ENCODE measurements at regions not wholly inside any gene's neighbourhood (a gene's known extent, or its start where the extent isn't known, plus 50 kb on each side); places are given as distances from the start of the nearest gene placed in this dataset.

- no peak for DNase-seq (ENCODE audit: low read depth)
These were observed 92.1 kb upstream of the IER5L start for GRCh38 chr9:129270205-129270604.

GRCh38 chr9:129267141-129267540 is 89.1 kb upstream of the IER5L start:
- no peak for DNase-seq (ENCODE audit: low read depth)

- DNase-seq (ENCODE audit: low read depth) = no peak
These were observed 88.5 kb upstream of the IER5L start for GRCh38 chr9:129266536-129266935.

- no peak for DNase-seq (ENCODE audit: low read depth)
These were observed 86.3 kb upstream of the IER5L start for GRCh38 chr9:129264388-129264787.

GRCh38 chr9:129263836-129264235 is 85.8 kb upstream of the IER5L start:
- DNase-seq (ENCODE audit: low read depth) = no peak

- no peak for DNase-seq (ENCODE audit: low read depth)
These were observed 84.2 kb upstream of the IER5L start for GRCh38 chr9:129262261-129262660.

- DNase-seq (ENCODE audit: low read depth) = no peak
These were observed 81.3 kb upstream of the IER5L start for GRCh38 chr9:129259375-129259774.

DNA sequence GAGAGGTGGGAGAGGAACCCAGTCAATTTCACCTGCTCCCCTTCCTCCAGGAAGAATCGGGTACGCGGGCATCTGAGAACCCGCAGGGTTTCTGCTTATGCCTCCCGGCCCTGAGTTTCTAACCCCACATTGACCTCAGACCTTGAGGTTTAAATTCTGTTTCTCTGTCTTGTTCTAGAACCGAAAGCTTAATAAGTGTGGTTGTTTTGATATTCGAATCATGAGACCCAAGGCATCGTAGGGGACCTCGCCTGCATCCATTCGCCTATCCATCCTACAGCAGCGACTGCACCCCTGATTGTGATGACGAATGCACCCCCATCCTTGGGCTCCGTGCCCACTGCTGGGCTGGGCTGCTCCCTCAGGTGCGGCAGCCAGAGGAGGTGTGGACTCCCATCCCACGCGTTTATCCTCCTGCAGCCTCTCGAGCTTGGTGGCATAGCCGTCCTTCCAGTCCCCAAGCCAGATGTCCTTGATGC is 80.8 kb upstream of the IER5L start:
- DNase-seq (ENCODE audit: low read depth) = no peak

DNA sequence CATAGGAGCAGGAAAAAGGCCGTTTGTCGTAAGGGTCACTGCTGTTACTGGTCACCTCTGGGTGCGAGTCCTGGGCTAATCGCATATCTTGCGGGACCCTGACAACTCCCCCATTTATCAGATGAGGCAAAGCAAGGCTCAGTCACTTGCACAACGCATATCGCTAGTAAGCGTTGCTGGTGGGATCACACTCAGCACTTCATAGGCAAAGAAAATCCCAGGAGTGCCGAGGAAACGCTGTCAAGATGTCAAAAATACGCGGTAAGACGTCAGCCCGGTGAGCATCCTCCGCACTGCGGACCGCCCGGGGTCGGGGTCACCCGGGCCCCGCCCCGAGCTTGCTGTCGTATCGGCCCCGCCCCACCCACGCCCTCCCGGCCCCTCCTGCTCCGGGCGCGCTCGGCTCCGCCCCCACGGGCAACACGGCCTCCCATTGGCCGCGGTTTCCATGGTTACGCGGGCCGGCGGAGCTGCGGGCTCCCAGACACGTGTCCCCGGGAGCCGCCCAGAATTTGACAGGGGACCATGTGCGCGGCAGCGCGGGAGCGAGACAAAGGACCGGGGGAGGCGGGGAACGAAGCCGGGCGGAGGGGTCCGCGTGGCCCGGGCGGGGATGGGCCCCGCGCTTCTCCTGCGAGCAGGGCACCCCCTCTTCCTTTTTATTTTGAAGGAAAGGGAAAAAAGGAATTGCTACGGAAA is 80.2 kb upstream of the IER5L start:
- DNase-seq (ENCODE audit: low read depth) = peak; percentile 81

DNA sequence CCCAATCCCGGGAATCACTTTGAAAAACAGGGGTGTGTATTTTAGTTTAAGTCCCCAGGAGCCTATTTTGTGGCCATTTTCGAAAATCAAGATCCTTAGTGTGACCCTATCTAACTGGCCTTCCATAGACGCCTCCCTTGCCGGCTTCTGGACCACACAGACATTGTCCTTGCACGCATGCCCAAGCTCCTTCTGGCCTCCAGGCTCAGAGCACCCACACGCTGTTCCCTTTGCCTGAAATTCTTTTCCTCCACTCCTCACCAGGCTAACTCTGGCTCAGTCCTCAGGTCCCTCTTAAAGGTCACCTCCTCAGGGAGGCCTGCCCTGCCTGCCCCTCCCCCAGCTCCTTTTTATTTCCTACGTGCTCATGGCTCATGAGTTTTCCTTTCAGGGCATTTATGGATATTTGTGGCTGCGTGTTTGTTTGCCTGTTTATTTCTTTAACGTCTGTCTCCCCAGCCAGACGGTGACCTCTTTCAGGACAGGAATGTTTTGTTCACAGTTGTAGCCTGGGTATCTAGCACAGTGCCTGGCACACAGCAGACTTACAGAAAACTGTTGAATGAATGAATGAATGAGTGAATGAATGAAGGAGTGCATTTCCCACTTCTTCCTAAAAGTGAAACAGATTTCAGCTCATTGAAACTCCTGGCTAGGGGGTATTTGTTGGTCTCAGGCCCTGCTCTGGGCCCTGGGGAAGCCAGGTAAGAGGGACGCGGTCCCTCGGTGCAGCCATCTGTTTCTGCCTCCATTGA is 79.1 kb upstream of the IER5L start:
- DNase-seq (ENCODE audit: low read depth) = no peak

DNA sequence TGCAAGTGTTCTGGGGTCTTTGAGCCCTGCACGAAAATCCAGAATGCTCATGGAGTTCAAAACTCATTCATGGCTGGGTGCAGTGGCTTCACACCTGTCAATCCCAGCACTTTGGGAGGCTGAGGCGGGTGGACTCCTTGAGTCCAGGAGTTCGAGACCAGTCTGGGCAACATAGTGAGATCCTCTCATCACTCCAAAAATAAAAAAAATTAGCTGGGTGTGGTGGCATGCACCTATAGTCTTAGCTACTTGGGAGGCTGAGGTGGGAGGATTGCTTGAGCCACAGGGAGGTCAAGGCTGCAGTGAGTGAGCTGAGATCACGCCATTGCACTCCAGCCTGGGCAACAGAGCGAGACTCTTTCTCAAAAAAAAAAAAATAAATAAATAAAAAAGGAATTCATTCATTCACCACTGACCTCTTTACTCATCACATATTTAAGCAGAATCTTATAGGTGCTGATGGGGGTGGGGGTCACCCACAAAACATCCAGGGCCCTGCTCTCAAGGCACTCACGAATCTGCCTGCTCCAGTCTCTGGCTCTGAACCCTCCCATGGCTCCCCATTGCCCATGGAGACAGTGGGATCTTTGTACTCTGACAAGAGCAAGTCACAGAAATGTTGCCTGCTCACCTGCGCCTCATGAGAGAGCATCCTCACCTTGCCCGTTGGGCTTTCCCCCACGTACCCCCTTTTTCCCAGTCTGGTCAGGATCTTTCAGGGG is 76.7 kb upstream of the IER5L start:
- DNase-seq (ENCODE audit: low read depth) = no peak

DNA sequence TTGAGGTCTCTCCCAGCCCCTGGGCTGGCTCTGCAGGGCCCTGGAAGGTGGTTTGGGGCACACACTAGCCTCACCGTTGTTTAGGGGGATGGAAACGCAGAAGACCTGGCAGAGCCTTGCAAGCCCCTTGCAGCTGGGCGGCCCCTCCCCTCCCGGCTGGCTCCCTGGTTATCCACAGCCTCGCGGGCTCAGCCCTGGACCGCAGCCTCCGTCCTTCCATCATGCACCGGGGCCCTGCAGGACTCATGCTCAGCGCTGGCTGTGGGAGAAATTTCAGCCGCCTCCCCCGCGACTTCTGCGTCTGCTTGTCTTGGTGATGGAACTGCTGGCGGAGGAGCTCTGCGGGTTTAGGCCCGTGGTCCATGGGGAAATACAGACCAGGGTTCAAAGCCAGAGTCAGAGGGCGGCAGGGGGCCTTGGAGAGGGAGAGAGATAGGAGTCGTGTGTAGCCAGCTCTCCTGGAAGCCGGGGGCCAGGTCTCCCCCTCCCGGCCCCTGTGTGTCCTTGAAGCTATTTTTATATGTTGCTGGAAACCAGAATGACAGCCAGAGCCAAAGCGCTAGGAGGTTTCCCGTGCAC is 75.8 kb upstream of the IER5L start:
- DNase-seq (ENCODE audit: low read depth) = no peak

DNA sequence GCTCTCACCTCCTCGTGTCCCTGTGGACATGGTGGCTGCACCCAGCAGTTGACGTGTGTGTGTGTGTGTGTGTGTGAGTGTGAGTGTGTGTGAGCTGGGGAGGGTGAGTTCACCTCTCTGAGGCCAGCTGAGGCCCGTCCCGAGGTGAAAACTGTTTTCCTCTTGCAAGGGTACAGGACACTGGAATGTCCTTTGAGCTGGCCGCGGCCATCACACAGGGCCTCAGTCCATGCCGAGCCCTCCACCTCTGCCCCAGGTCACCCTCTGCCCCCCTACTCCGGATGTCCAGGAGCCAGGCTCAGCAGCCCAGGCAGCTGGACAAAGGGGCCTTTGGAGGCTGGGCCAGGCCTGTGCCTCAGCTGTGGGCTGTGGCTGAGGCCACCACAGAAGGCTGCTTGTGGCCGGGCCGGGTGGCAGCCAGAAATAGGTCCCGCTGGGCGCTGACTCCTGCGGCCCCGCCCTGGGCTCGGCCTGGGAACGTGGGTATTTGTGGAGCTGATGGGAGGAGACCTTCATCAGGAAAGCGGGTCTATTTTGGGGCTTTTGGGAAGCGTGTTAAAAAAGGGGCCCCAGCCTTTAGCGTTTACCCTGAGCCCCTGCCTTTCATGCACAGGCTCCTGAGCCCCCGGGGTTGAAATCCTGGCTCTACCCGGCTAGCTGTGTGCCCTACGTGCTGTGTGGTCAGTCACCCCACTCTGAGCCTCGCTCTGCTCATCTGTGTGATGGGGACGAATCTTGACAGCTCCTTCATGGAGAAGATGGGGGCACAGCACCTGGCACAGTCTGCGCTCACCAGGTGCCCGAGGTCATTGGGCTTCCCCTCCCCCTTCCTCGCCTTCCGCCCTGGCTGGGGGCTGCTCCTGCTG is 75.1 kb upstream of the IER5L start:
- no peak for DNase-seq (ENCODE audit: low read depth)

- DNase-seq (ENCODE audit: low read depth) = no peak
These were observed 72.7 kb upstream of the IER5L start for GRCh38 chr9:129250786-129251185.

GRCh38 chr9:129247285-129248153 is 69.5 kb upstream of the IER5L start:
- no peak for DNase-seq (ENCODE audit: low read depth)

DNA sequence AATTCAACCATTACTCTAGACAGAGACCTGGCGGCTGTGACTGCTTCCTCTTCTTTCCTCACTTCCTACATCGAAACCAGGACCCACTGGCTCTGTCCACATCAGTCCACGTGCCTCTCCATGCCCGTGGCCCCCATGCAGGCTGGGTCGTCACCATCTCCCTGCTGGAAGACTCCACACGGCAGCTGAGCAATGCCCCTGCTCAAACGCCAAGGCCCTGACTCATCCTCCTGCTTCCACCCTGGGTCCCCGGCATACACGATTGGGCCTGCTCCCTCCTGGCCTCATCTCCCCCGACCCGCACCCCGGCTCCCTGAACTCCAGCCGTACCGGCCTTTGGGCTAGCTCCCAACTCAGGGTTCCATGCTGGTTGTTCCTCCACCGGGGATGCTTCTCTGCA is 67.2 kb upstream of the IER5L start:
- no peak for DNase-seq (ENCODE audit: low read depth)

GRCh38 chr9:129242971-129243561 is 65.0 kb upstream of the IER5L start:
- no peak for DNase-seq (ENCODE audit: low read depth)

DNA sequence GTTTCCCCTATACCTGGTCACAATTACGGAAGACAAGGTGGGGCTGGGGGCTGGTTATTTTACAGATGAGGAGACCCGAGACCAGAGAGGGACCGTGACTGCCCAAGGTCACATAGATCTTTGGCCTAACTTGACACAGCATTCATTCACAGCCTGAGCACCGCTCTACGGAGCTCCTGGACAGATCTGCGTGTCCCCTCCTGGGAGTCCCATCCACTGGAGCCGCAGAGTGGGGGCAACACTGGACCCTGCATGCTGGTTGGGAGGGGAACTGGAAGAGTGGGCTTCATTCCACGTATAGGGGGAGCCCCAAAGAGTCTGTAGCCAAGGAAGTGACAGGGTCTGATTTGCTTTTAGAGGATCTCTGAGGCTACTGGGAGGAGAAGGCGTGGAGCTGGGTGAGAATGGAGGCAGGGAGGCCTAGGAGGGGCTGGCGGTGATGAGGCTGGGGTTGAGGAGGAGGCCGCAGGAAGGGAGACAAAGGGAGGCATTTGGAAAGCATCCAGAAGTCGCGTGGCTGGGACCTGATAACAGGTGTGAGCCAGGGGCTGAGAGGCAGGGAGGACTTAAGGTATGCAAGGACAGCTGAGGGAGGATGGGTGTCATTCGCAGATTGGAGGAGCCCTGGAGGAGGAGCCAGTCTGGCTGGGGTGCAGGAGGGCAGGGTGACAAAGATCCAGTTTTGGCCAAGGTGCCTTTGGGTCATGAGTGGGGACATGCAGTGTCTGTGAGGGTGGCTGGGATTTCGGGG is 64.3 kb upstream of the IER5L start:
- no peak for DNase-seq (ENCODE audit: low read depth)

GRCh38 chr9:129241725-129242124 is 63.7 kb upstream of the IER5L start:
- no peak for DNase-seq (ENCODE audit: low read depth)
